ENCODE measurements at regions not wholly inside any gene's neighbourhood (a gene's known extent, or its start where the extent isn't known, plus 50 kb on each side); places are given as distances from the start of the nearest gene placed in this dataset.

DNA sequence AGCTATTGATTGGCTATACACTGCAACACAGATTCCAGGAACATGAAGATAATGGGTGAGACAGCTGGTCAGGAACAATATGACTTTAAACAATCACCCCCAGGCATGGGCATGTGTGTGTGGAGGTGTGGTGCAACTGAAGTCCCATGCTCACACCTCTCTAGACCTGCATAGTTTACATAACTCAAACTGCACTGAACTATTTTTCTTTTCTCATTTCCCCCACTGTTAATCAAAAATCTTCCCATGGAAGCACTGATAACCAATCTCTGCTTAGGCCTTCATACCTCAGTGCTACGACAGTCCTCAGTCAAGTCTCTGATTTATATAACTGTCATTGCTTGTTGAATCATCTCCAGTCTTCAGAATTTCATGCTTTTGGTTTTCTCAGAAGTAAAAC is 600.2 kb downstream of the NTRK3 start:
- Histone ChIP-seq H4K20me1 (ENCODE audit: insufficient read depth) (no peaks in the 10 kb centered on the region), H2AFZ (ENCODE audit: low read depth, low read length) (no peak overlapping the region), H3K27me3 (ENCODE audit: insufficient read depth, low read depth, low read length) (no peaks in the 10 kb centered on the region), H3K79me2 (replicated peaks; ENCODE audit: insufficient read depth, low read length) (no peaks in the 10 kb centered on the region), H3K4me3 (ENCODE audit: low read length) (no peak overlapping the region), H3K27ac (ENCODE audit: low read length) (no peak overlapping the region), H3F3A (ENCODE audit: insufficient read depth, low read length, poor library complexity, severe bottlenecking) (no peaks in the 10 kb centered on the region), H3K9ac (ENCODE audit: low read length) (no peak overlapping the region), H3K36me3 (ENCODE audit: insufficient read depth, low read length) (no peaks in the 10 kb centered on the region), H3K9me3 (ENCODE audit: low read length) (no peaks in the 10 kb centered on the region), H3K4me2 (ENCODE audit: low read length) (no peak overlapping the region), H3K9me2 (ENCODE audit: insufficient read depth, low read length) (no peaks in the 10 kb centered on the region)
- TF ChIP-seq EZH2 (IDR thresholded peaks at IDR 0.05; ENCODE audit: borderline replicate concordance, insufficient read depth, low read length, poor library complexity, severe bottlenecking) = no peak
- no peak for TF ChIP-seq CTCF (IDR thresholded peaks at IDR 0.05; ENCODE audit: poor library complexity, severe bottlenecking)
- no peak for TF ChIP-seq SMC3 (conservative IDR thresholded peaks at IDR 0.05; ENCODE audit: poor library complexity)
- no peak for TF ChIP-seq REST (IDR thresholded peaks at IDR 0.05; ENCODE audit: borderline replicate concordance)
- TF ChIP-seq MXI1 (conservative IDR thresholded peaks at IDR 0.05; ENCODE audit: poor library complexity, severe bottlenecking) = no peak
- no peak for TF ChIP-seq RAD21 (conservative IDR thresholded peaks at IDR 0.05)
- TF ChIP-seq EP300 (conservative IDR thresholded peaks at IDR 0.05; ENCODE audit: poor library complexity, severe bottlenecking) = no peak
- no peak for TF ChIP-seq TAF1 (IDR thresholded peaks at IDR 0.05; ENCODE audit: low read depth)
- TF ChIP-seq POLR2AphosphoS5 (IDR thresholded peaks at IDR 0.05) = no peak

DNA sequence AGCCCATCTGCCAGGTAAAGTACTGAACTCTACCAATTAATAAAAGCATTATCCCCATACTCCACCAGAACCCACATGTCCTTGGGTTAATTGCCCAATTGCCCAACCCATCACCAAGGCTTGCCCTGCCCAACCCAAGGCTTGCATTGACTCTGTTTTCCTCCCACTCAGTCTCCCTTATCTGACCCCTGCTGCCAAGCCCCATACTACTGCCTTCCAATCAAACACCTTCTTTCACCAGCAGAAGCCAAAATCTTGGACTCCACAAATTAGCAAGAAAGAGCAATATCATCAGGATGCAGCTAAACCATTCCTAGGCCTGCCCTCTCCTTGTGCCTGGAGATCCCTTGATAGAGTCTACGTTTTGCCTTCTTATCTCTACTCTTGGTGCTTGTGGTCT is 602.9 kb downstream of the NTRK3 start:
- no peak overlapping the region for H3K9ac ChIP-seq (ENCODE audit: low read length)

More for the DNA sequence above, 602.9 kb downstream of the NTRK3 start:
- H3F3A ChIP-seq (ENCODE audit: insufficient read depth, low read length, poor library complexity, severe bottlenecking) = no peaks in the 10 kb centered on the region
- H4K20me1 ChIP-seq (ENCODE audit: insufficient read depth) = no peaks in the 10 kb centered on the region
- no peaks in the 10 kb centered on the region for H3K27me3 ChIP-seq (ENCODE audit: insufficient read depth, low read depth, low read length)
- no peak overlapping the region for H3K4me2 ChIP-seq (ENCODE audit: low read length)
- no peak for TF ChIP-seq EZH2 (IDR thresholded peaks at IDR 0.05; ENCODE audit: borderline replicate concordance, insufficient read depth, low read length, poor library complexity, severe bottlenecking)
- no peak for TF ChIP-seq SMC3 (conservative IDR thresholded peaks at IDR 0.05; ENCODE audit: poor library complexity)
- no peak for TF ChIP-seq CTCF (IDR thresholded peaks at IDR 0.05; ENCODE audit: poor library complexity, severe bottlenecking)
- no peak for TF ChIP-seq MXI1 (conservative IDR thresholded peaks at IDR 0.05; ENCODE audit: poor library complexity, severe bottlenecking)
- TF ChIP-seq TAF1 (IDR thresholded peaks at IDR 0.05; ENCODE audit: low read depth) = no peak
- TF ChIP-seq POLR2AphosphoS5 (IDR thresholded peaks at IDR 0.05) = no peak
- no peak for TF ChIP-seq REST (IDR thresholded peaks at IDR 0.05; ENCODE audit: borderline replicate concordance)
- no peak for TF ChIP-seq RAD21 (conservative IDR thresholded peaks at IDR 0.05)
- no peak for TF ChIP-seq EP300 (conservative IDR thresholded peaks at IDR 0.05; ENCODE audit: poor library complexity, severe bottlenecking)
- H3K4me3 ChIP-seq (ENCODE audit: low read length) = no peak overlapping the region
- no peaks in the 10 kb centered on the region for H3K36me3 ChIP-seq (ENCODE audit: insufficient read depth, low read length)
- H3K9me2 ChIP-seq (ENCODE audit: insufficient read depth, low read length) = no peaks in the 10 kb centered on the region
- no peaks in the 10 kb centered on the region for H3K79me2 ChIP-seq (replicated peaks; ENCODE audit: insufficient read depth, low read length)
- H3K9me3 ChIP-seq (ENCODE audit: low read length) = no peaks in the 10 kb centered on the region
- H2AFZ ChIP-seq (ENCODE audit: low read depth, low read length) = no peak overlapping the region
- H3K27ac ChIP-seq (ENCODE audit: low read length) = no peak overlapping the region

All from neural cell (in vitro differentiated cells).